Spleen (tissue), 11 donors: ENCODE measurements at regions not wholly inside any gene's neighbourhood (a gene's known extent, or its start where the extent isn't known, plus 50 kb on each side); places are given as distances from the start of the nearest gene placed in this dataset.

Experiments
- DNase-seq: peaks from one replicate; pipeline ENCODE4 v3.0.0-alpha.2; 2020
- H3K27ac ChIP-seq, 8 donors: fragments of 200-600 bp; sonication (generic) in 7 of 8; 1 replicate in 4 of 8; 2 replicates in 4 of 8; pipeline versions ENCODE4 v1.5.0 to v1.8.0; 2016 to 2021; ENCODE audit warnings: inconsistent platforms in 4 of 8, mild to moderate bottlenecking in 4 of 8, moderate library complexity in 1 of 8
- H3K27me3 ChIP-seq, 7 donors: fragments of 200-600 bp; sonication (generic) in 6 of 7; replicated peaks in 1 of 7; 1 replicate in 4 of 7; 2 replicates in 3 of 7; pipeline versions ENCODE4 v1.5.0 to v1.8.0; 2016 to 2021; ENCODE audit warnings: inconsistent platforms in 3 of 7, mild to moderate bottlenecking in 1 of 7
- H3K36me3 ChIP-seq, 6 donors: fragments of 200-600 bp; sonication (generic) in 5 of 6; 1 replicate in 4 of 6; 2 replicates in 2 of 6; pipeline versions ENCODE4 v1.5.0 to v1.8.0; 2016 to 2021; ENCODE audit warnings: inconsistent platforms in 2 of 6
- H3K4me1 ChIP-seq, 6 donors: fragments of 200-600 bp; sonication (generic) in 5 of 6; 1 replicate in 3 of 6; 2 replicates in 3 of 6; pipeline versions ENCODE4 v1.5.0 to v1.8.0; 2016 to 2021; ENCODE audit warnings: inconsistent platforms in 3 of 6
- H3K4me3 ChIP-seq, 8 donors: fragments of 200-600 bp; sonication (generic) in 7 of 8; 1 replicate in 4 of 8; 2 replicates in 4 of 8; pipeline versions ENCODE4 v1.5.0 to v1.8.0; 2016 to 2021; ENCODE audit warnings: inconsistent platforms in 4 of 8, mild to moderate bottlenecking in 4 of 8, moderate library complexity in 2 of 8
- H3K9me3 ChIP-seq, 8 donors: fragments of 200-600 bp; sonication (generic) in 7 of 8; 1 replicate in 4 of 8; 2 replicates in 4 of 8; pipeline versions ENCODE4 v1.5.0 to v1.8.0; 2016 to 2021; ENCODE audit warnings: inconsistent platforms in 4 of 8
- CTCF ChIP-seq, 11 experiments: fragments of 200-600 bp in 7 of 11; fragments of 450-650 bp in 4 of 11; sonication (generic) in 4 of 11; IDR thresholded peaks in 8 of 11; conservative IDR thresholded peaks in 3 of 11; 1 replicate in 7 of 11; 2 replicates in 4 of 11; pipeline versions ENCODE4 v1.4.0 to v1.8.0; 2016 to 2021; ENCODE audit warnings: antibody characterized with exemption in 11 of 11, inconsistent platforms in 4 of 11, mild to moderate bottlenecking in 1 of 11
- POLR2A ChIP-seq, 3 donors: fragments of 450-650 bp; IDR thresholded peaks; one replicate each; pipeline ENCODE4 v1.5.1; 2017; ENCODE audit warnings: antibody characterized with exemption in 3 of 3, mild to moderate bottlenecking in 1 of 3
- POLR2AphosphoS5 ChIP-seq, 3 donors: sonication (generic); formaldehyde crosslinking; IDR thresholded peaks; one replicate each; pipeline ENCODE4 v1.5.1; 2017; ENCODE audit warnings: antibody characterized with exemption in 3 of 3
- WGBS, 5 donors: extraction: QIAGEN DNeasy Blood & Tissue Kit in 3 of 5; methylation state at CpG; one replicate each; pipeline versions ENCODE4 v1.1.5 to v1.1.7; 2013 to 2018; 5-methylcytosine and 5-hydroxymethylcytosine counted together
- intact Hi-C: fragments of 100-400 bp; cut with DNase I; formaldehyde crosslinking; loops from one replicate; pipeline ENCODE4 v1.15.0; 2023; ENCODE audit warnings: low total_unique reads
- donor health status: healthy with polysubstance abuse.
- donor health status: DM: no; HTN: no; CAD: no; lungs with moderate emphysema.
- donor health status: DM: no; HTN: no; CAD: no.
- donor health status: Bipolar disorder and iron deficiency.
- donor health status: healthy.
- donor health status: DM: no; HTN: no; CAD: no.
- donor health status: DM: yes; HTN: yes; CAD: no.

- DNase-seq, result no peak
- no peaks in the 10 kb centered on the region for H3K27me3 ChIP-seq
- no peak for TF ChIP-seq CTCF (IDR thresholded peaks at IDR 0.05 in 8 of 11, conservative IDR thresholded peaks at IDR 0.05 in 3 of 11)
- TF ChIP-seq POLR2AphosphoS5 (IDR thresholded peaks at IDR 0.05), result no peak
- no peak for TF ChIP-seq POLR2A (IDR thresholded peaks at IDR 0.05)
- WGBS, 5 donors, result 68 to 80% (median 71%) methylated on average over 3 of the region's 3 CpGs
- H3K36me3 ChIP-seq, result no peaks in the 10 kb centered on the region
- H3K9me3 ChIP-seq, result peaks cover 0 to 36% (median 2%) of the 10 kb centered on the region in 8 donors
- intact Hi-C loops, result no loop called here
- H3K4me1 ChIP-seq, result no peaks in the 10 kb centered on the region
- no peak overlapping the region for H3K4me3 ChIP-seq
- no peak overlapping the region for H3K27ac ChIP-seq
These were observed 1829.9 kb downstream of the EFNA5 start for GRCh38 chr5:105840800-105841199.

GRCh38 chr5:105836887-105837286 is 1833.8 kb downstream of the EFNA5 start:
- H3K27me3 ChIP-seq, result no peaks in the 10 kb centered on the region
- no peak overlapping the region for H3K27ac ChIP-seq
- no peak overlapping the region for H3K4me3 ChIP-seq
- TF ChIP-seq CTCF (IDR thresholded peaks at IDR 0.05 in 8 of 11, conservative IDR thresholded peaks at IDR 0.05 in 3 of 11) (no peak), POLR2A (IDR thresholded peaks at IDR 0.05) (no peak), POLR2AphosphoS5 (IDR thresholded peaks at IDR 0.05) (no peak)
- H3K4me1 ChIP-seq, result no peaks in the 10 kb centered on the region
- intact Hi-C loops, result no loop called here
- peaks cover 0 to 34% (median 2%) of the 10 kb centered on the region in 8 donors for H3K9me3 ChIP-seq
- no peaks in the 10 kb centered on the region for H3K36me3 ChIP-seq
- no peak for DNase-seq
- 84 to 97% (median 92%) methylated on average over 1 of the region's 1 CpG for WGBS, 5 donors

GRCh38 chr5:105836268-105836667 is 1834.5 kb downstream of the EFNA5 start:
- Histone ChIP-seq H3K9me3 (peaks cover 0 to 35% (median 2%) of the 10 kb centered on the region in 8 donors), H3K4me3 (no peak overlapping the region), H3K27ac (no peak overlapping the region), H3K36me3 (no peaks in the 10 kb centered on the region), H3K4me1 (no peaks in the 10 kb centered on the region), H3K27me3 (no peaks in the 10 kb centered on the region)
- TF ChIP-seq CTCF (IDR thresholded peaks at IDR 0.05 in 8 of 11, conservative IDR thresholded peaks at IDR 0.05 in 3 of 11) (no peak), POLR2AphosphoS5 (IDR thresholded peaks at IDR 0.05) (no peak), POLR2A (IDR thresholded peaks at IDR 0.05) (no peak)
- intact Hi-C loops, result no loop called here
- no peak for DNase-seq

GRCh38 chr5:105828821-105829220 is 1841.9 kb downstream of the EFNA5 start:
- DNase-seq, result no peak
- TF ChIP-seq POLR2AphosphoS5 (IDR thresholded peaks at IDR 0.05) (no peak), CTCF (IDR thresholded peaks at IDR 0.05 in 8 of 11, conservative IDR thresholded peaks at IDR 0.05 in 3 of 11) (no peak), POLR2A (IDR thresholded peaks at IDR 0.05) (no peak)
- Histone ChIP-seq H3K36me3 (no peaks in the 10 kb centered on the region), H3K4me1 (no peaks in the 10 kb centered on the region), H3K27ac (no peak overlapping the region), H3K4me3 (no peak overlapping the region), H3K27me3 (no peaks in the 10 kb centered on the region), H3K9me3 (peaks cover 0 to 7% (median 0%) of the 10 kb centered on the region in 8 donors)
- intact Hi-C loops, result no loop called here
- 69 to 88% (median 77%) methylated on average over 1 of the region's 1 CpG for WGBS, 5 donors
